H9 (cell line): ENCODE measurements at regions not wholly inside any gene's neighbourhood (a gene's known extent, or its start where the extent isn't known, plus 50 kb on each side); places are given as distances from the start of the nearest gene placed in this dataset.

ENCODE experiments used
- DNase-seq: peaks from one replicate; pipeline ENCODE4 v3.0.0-alpha.2; 2017
- H2AFZ ChIP-seq: one replicate; pipeline ENCODE4 v1.6.1; 2013; ENCODE audit warnings: mild to moderate bottlenecking, low read length, control low read depth, moderate library complexity
- H2AK5ac ChIP-seq: 2 replicates; pipeline ENCODE4 v1.6.1; 2013; ENCODE audit warnings: low read length, control low read depth, mixed read lengths; ENCODE audit not compliant: insufficient read length
- H2BK120ac ChIP-seq: one replicate; pipeline ENCODE4 v1.6.1; 2013; ENCODE audit warnings: low read depth, mild to moderate bottlenecking, low read length, control low read depth, inconsistent platforms; ENCODE audit not compliant: poor library complexity, severe bottlenecking
- H2BK12ac ChIP-seq: 2 replicates; pipeline ENCODE4 v1.6.1; 2013; ENCODE audit warnings: low read length, control low read depth, mixed read lengths, low read depth; ENCODE audit not compliant: insufficient read length
- H2BK15ac ChIP-seq: 2 replicates; pipeline ENCODE4 v1.6.1; 2013; ENCODE audit warnings: low read depth, low read length, control low read depth
- H2BK20ac ChIP-seq: one replicate; pipeline ENCODE4 v1.6.1; 2013; ENCODE audit warnings: low read depth, mild to moderate bottlenecking, low read length, control low read depth, inconsistent platforms; ENCODE audit not compliant: poor library complexity, severe bottlenecking
- H2BK5ac ChIP-seq: 2 replicates; pipeline ENCODE4 v1.6.1; 2013; ENCODE audit warnings: low read length, control low read depth, mixed read lengths; ENCODE audit not compliant: insufficient read length
- H3K14ac ChIP-seq: 2 replicates; pipeline ENCODE4 v1.6.1; 2013; ENCODE audit warnings: low read length, control low read depth; ENCODE audit not compliant: insufficient read depth
- H3K18ac ChIP-seq: 2 replicates; pipeline ENCODE4 v1.6.1; 2013; ENCODE audit warnings: low read depth, mild to moderate bottlenecking, mixed read lengths, low read length, control low read depth; ENCODE audit not compliant: insufficient read length
- H3K23ac ChIP-seq: 2 replicates; pipeline ENCODE4 v1.6.1; 2013; ENCODE audit warnings: low read length, control low read depth, mixed read lengths, low read depth; ENCODE audit not compliant: insufficient read length
- H3K23me2 ChIP-seq: 2 replicates; pipeline ENCODE4 v1.6.1; 2013; ENCODE audit warnings: low read depth, mild to moderate bottlenecking, mixed read lengths, low read length, control low read depth; ENCODE audit not compliant: insufficient read length, poor library complexity, severe bottlenecking
- H3K27ac ChIP-seq: 2 replicates; pipeline ENCODE4 v1.5.1; 2013; ENCODE audit warnings: low read length, control low read depth, mixed read lengths, low read depth; ENCODE audit not compliant: insufficient read length
- H3K27me3 ChIP-seq: 2 replicates; pipeline ENCODE4 v1.6.1; 2013; ENCODE audit warnings: low read length, control low read depth, inconsistent platforms; ENCODE audit not compliant: insufficient read depth
- H3K4ac ChIP-seq: 2 replicates; pipeline ENCODE4 v1.6.1; 2013; ENCODE audit warnings: low read depth, mild to moderate bottlenecking, control low read depth, inconsistent platforms, low read length, moderate library complexity
- H3K4me1 ChIP-seq: 2 replicates; pipeline ENCODE4 v1.6.1; 2013; ENCODE audit warnings: low read length, control low read depth, inconsistent platforms; ENCODE audit not compliant: insufficient read depth
- H3K4me2 ChIP-seq: 2 replicates; pipeline ENCODE4 v1.6.1; 2013; ENCODE audit warnings: low read length, control low read depth, mixed read lengths; ENCODE audit not compliant: insufficient read length, insufficient read depth
- H3K56ac ChIP-seq: 2 replicates; pipeline ENCODE4 v1.6.1; 2013; ENCODE audit warnings: low read depth, mild to moderate bottlenecking, mixed read lengths, low read length, control low read depth; ENCODE audit not compliant: insufficient read length
- H3K79me1 ChIP-seq: 2 replicates; pipeline ENCODE4 v1.6.1; 2013; ENCODE audit warnings: low read depth, mild to moderate bottlenecking, moderate library complexity, low read length, control low read depth, inconsistent platforms; ENCODE audit not compliant: insufficient read depth, poor library complexity, severe bottlenecking
- H3K79me2 ChIP-seq: 2 replicates; pipeline ENCODE4 v1.6.1; 2013; ENCODE audit warnings: low read length, control low read depth, inconsistent platforms; ENCODE audit not compliant: insufficient read depth
- H3K9ac ChIP-seq: 2 replicates; pipeline ENCODE4 v1.6.1; 2013; ENCODE audit warnings: low read length, control low read depth, mixed read lengths; ENCODE audit not compliant: insufficient read length; ENCODE audit errors: extremely low read depth
- H3K9me3 ChIP-seq: one replicate; pipeline ENCODE4 v1.6.1; 2013; ENCODE audit warnings: low read depth, low read length, inconsistent platforms; ENCODE audit not compliant: control insufficient read depth
- H3T11ph ChIP-seq: one replicate; pipeline ENCODE4 v1.6.1; 2013; ENCODE audit warnings: mild to moderate bottlenecking, low read length, control low read depth, inconsistent platforms
- H4K20me1 ChIP-seq: one replicate; pipeline ENCODE4 v1.6.1; 2013; ENCODE audit not compliant: control insufficient read depth, insufficient read length, insufficient read depth
- H4K5ac ChIP-seq: 2 replicates; pipeline ENCODE4 v1.6.1; 2013; ENCODE audit warnings: low read depth, mild to moderate bottlenecking, mixed read lengths, low read length, control low read depth; ENCODE audit not compliant: insufficient read length
- H4K8ac ChIP-seq: replicated peaks from 2 replicates; pipeline ENCODE4 v1.6.1; 2013; ENCODE audit warnings: low read length, control low read depth, mixed read lengths, low read depth; ENCODE audit not compliant: insufficient read length
- H4K91ac ChIP-seq: 2 replicates; pipeline ENCODE4 v1.6.1; 2013; ENCODE audit warnings: low read depth, mild to moderate bottlenecking, moderate library complexity, mixed read lengths, low read length, control low read depth; ENCODE audit not compliant: insufficient read length
- H3K27ac Mint-ChIP-seq, 3 experiments: 2 replicates in 2 of 3; 3 replicates in 1 of 3; pipeline ENCODE4 v1.8.0; 2020 to 2021; ENCODE audit warnings: mixed read lengths in 3 of 3, mild to moderate bottlenecking in 1 of 3, moderate library complexity in 1 of 3
- H3K27me3 Mint-ChIP-seq: 2 replicates; pipeline ENCODE4 v1.8.0; 2021; ENCODE audit warnings: low read depth, mild to moderate bottlenecking, moderate library complexity, mixed read lengths
- H3K36me3 Mint-ChIP-seq, 3 experiments: 2 replicates in 2 of 3; 3 replicates in 1 of 3; pipeline ENCODE4 v1.8.0; 2020 to 2021; ENCODE audit warnings: low read depth in 3 of 3, mixed read lengths in 3 of 3; ENCODE audit not compliant: insufficient read depth in 1 of 3
- H3K4me1 Mint-ChIP-seq, 2 experiments: 2 replicates each; pipeline ENCODE4 v1.8.0; 2020; ENCODE audit warnings: mixed read lengths in 2 of 2
- H3K4me3 Mint-ChIP-seq, 2 experiments: 2 replicates in 1 of 2; 3 replicates in 1 of 2; pipeline ENCODE4 v1.8.0; 2020 to 2021; ENCODE audit warnings: mild to moderate bottlenecking in 2 of 2, mixed read lengths in 2 of 2, moderate library complexity in 1 of 2
- H3K9me3 Mint-ChIP-seq, 2 experiments: 2 replicates in 1 of 2; 3 replicates in 1 of 2; pipeline ENCODE4 v1.8.0; 2020; ENCODE audit warnings: mild to moderate bottlenecking in 2 of 2, mixed read lengths in 2 of 2, moderate library complexity in 1 of 2
- WGBS: extraction: QIAGEN DNeasy Blood & Tissue Kit; methylation state at CpG from one replicate; pipeline ENCODE4 v1.1.7; 2013; ENCODE audit warnings: missing lambda C conversion rate, low lambda C conversion rate, mixed read lengths; ENCODE audit not compliant: insufficient read length; ENCODE audit errors: extremely low coverage; 5-methylcytosine and 5-hydroxymethylcytosine counted together
- TF ChIP-seq, protein P1 (sequence below): fragments of 200-600 bp; sonication (generic); conservative IDR thresholded peaks from 3 replicates; pipeline ENCODE4 v1.8.0; 2021; ENCODE audit warnings: antibody characterized with exemption, mild to moderate bottlenecking

DNA sequence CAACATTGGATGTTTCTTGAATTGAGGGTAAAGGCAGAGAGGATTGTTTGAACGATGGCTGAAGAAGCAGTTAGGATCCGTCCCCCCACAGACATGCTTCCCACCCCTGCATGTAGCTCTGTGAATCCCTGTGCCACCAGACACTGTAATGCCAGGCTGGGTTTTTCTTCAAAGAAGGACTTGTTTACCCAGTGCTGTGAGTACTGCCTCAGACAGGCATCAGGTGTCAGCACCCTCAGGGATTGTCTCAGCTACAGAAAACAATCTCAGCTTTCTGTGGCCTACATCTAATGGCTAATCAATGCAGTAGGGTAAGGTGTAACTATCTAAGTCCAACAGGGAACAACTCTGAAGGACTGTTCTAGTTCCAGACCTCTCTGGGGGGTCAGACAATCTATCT, 853.0 kb upstream of the EPHA7 start:
- Histone ChIP-seq H3K9me3 (no peaks in the 10 kb centered on the region), H3K4ac (no peak overlapping the region), H4K20me1 (no peaks in the 10 kb centered on the region), H2BK5ac (no peak overlapping the region), H4K5ac (no peak overlapping the region), H3K18ac (no peak overlapping the region), H3K9ac (no peak overlapping the region), H3K27me3 (no peaks in the 10 kb centered on the region), H2AFZ (no peak overlapping the region), H3K23ac (no peak overlapping the region), H3K79me2 (no peaks in the 10 kb centered on the region), H2BK12ac (no peak overlapping the region), H3K4me1 (no peaks in the 10 kb centered on the region), H4K8ac (no peak overlapping the region), H3K79me1 (no peaks in the 10 kb centered on the region), H3K56ac (no peak overlapping the region), H3K27ac (no peak overlapping the region), H2AK5ac (no peak overlapping the region), H2BK15ac (no peak overlapping the region), H3K4me2 (no peak overlapping the region), H3K14ac (no peak overlapping the region), H3T11ph (no peak overlapping the region), H2BK20ac (no peak overlapping the region), H4K91ac (no peak overlapping the region), H3K23me2 (no peaks in the 10 kb centered on the region), H2BK120ac (no peak overlapping the region)
- DNase-seq, result no peak
- no peaks in the 10 kb centered on the region for H3K9me3 Mint-ChIP-seq
- H3K4me1 Mint-ChIP-seq, result peaks cover 13 to 14% of the 10 kb centered on the region in 2 experiments
- TF ChIP-seq, protein P1, sequence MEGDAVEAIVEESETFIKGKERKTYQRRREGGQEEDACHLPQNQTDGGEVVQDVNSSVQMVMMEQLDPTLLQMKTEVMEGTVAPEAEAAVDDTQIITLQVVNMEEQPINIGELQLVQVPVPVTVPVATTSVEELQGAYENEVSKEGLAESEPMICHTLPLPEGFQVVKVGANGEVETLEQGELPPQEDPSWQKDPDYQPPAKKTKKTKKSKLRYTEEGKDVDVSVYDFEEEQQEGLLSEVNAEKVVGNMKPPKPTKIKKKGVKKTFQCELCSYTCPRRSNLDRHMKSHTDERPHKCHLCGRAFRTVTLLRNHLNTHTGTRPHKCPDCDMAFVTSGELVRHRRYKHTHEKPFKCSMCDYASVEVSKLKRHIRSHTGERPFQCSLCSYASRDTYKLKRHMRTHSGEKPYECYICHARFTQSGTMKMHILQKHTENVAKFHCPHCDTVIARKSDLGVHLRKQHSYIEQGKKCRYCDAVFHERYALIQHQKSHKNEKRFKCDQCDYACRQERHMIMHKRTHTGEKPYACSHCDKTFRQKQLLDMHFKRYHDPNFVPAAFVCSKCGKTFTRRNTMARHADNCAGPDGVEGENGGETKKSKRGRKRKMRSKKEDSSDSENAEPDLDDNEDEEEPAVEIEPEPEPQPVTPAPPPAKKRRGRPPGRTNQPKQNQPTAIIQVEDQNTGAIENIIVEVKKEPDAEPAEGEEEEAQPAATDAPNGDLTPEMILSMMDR, result no peak
- H3K36me3 Mint-ChIP-seq, result no peaks in the 10 kb centered on the region
- H3K27me3 Mint-ChIP-seq, result no peaks in the 10 kb centered on the region
- no peak overlapping the region for H3K27ac Mint-ChIP-seq
- no peak overlapping the region for H3K4me3 Mint-ChIP-seq
- WGBS, result no CpG with 5 or more reads among the region's 2 CpGs
